IMR-90 (cell line): ENCODE measurements at regions not wholly inside any gene's neighbourhood (a gene's known extent, or its start where the extent isn't known, plus 50 kb on each side); places are given as distances from the start of the nearest gene placed in this dataset.

Experiments
- ATAC-seq: fragments of 200-7000 bp; cut with Tn5 transposase; 2 replicates; pipeline ENCODE4 v1.9.1; 2020; ENCODE audit warnings: low read depth, mild to moderate bottlenecking, moderate library complexity
- BruUV-seq: library from RNA; stranded (reverse); fragments of 400-500 nt; replicated peaks from 2 replicates; lab custom pipeline; 2021; lab: Mats Ljungman, UMichigan
- CTCF ChIA-PET: fragments of 300-600 bp; formaldehyde crosslinking; extraction: SDS; loops from one replicate; lab custom pipeline; 2021; ENCODE audit warnings: antibody characterized with exemption; lab: Yijun Ruan, JAX
- POLR2A ChIA-PET: fragments of 300-600 bp; sonication (Branson Sonifier 250); formaldehyde crosslinking; loops from one replicate; lab custom pipeline; 2022; ENCODE audit warnings: antibody characterized with exemption; ENCODE audit not compliant: unreplicated experiment; lab: Charles Lee
- DNase-seq: peaks from one replicate; pipeline ENCODE4 v3.0.0; 2013
- H2AFZ ChIP-seq: replicated peaks from 2 replicates; pipeline ENCODE3; 2013; ENCODE audit warnings: low read length, mild to moderate bottlenecking; ENCODE audit not compliant: poor library complexity
- H2AK5ac ChIP-seq: 2 replicates; pipeline ENCODE4 v1.6.1; 2013; ENCODE audit warnings: low read depth, low read length, inconsistent platforms
- H2AK9ac ChIP-seq: replicated peaks from 2 replicates; pipeline ENCODE3; 2013; ENCODE audit warnings: mild to moderate bottlenecking, low read depth, low read length, moderate library complexity; ENCODE audit not compliant: poor library complexity
- H2BK120ac ChIP-seq: 2 replicates; pipeline ENCODE4 v1.6.1; 2013; ENCODE audit warnings: low read depth, low read length, inconsistent platforms
- H2BK15ac ChIP-seq: 3 replicates; pipeline ENCODE4 v1.6.1; 2013; ENCODE audit warnings: low read depth, low read length, inconsistent platforms
- H2BK20ac ChIP-seq: 2 replicates; pipeline ENCODE4 v1.6.1; 2013; ENCODE audit warnings: low read depth, mild to moderate bottlenecking, inconsistent platforms, low read length, moderate library complexity
- H2BK5ac ChIP-seq: 2 replicates; pipeline ENCODE4 v1.6.1; 2013; ENCODE audit warnings: mild to moderate bottlenecking, low read depth, low read length, inconsistent platforms; ENCODE audit not compliant: poor library complexity, severe bottlenecking
- H3K14ac ChIP-seq: replicated peaks from 2 replicates; pipeline ENCODE4 v1.6.1; 2013; ENCODE audit warnings: low read depth, low read length, inconsistent platforms
- H3K18ac ChIP-seq: 2 replicates; pipeline ENCODE4 v1.6.1; 2013; ENCODE audit warnings: low read depth, low read length, control low read depth
- H3K23ac ChIP-seq: 2 replicates; pipeline ENCODE4 v1.6.1; 2013; ENCODE audit warnings: low read depth, low read length, inconsistent platforms
- H3K27ac ChIP-seq: 2 replicates; pipeline ENCODE4 v1.5.1; 2013; ENCODE audit warnings: mild to moderate bottlenecking, control low read depth, low read length; ENCODE audit not compliant: insufficient read depth
- H3K27me3 ChIP-seq: 2 replicates; pipeline ENCODE4 v1.6.1; 2013; ENCODE audit warnings: low read length; ENCODE audit not compliant: control insufficient read depth, insufficient read depth
- H3K36me3 ChIP-seq: 2 replicates; pipeline ENCODE4 v1.6.1; 2013; ENCODE audit warnings: low read length, mixed read lengths; ENCODE audit not compliant: control insufficient read depth, insufficient read depth
- H3K4ac ChIP-seq: 2 replicates; pipeline ENCODE4 v1.6.1; 2013; ENCODE audit warnings: low read depth, low read length, inconsistent platforms
- H3K4me1 ChIP-seq: 2 replicates; pipeline ENCODE4 v1.6.1; 2013; ENCODE audit warnings: low read length, mixed read lengths; ENCODE audit not compliant: control insufficient read depth, insufficient read depth
- H3K4me2 ChIP-seq: 2 replicates; pipeline ENCODE4 v1.6.1; 2013; ENCODE audit warnings: low read depth, mild to moderate bottlenecking, control low read depth, low read length, moderate library complexity
- H3K4me3 ChIP-seq: 2 replicates; pipeline ENCODE4 v1.5.1; 2013; ENCODE audit warnings: low read depth, mild to moderate bottlenecking, control low read depth, low read length, moderate library complexity; ENCODE audit not compliant: insufficient read depth
- H3K56ac ChIP-seq: 2 replicates; pipeline ENCODE4 v1.6.1; 2013; ENCODE audit warnings: low read length, inconsistent platforms; ENCODE audit not compliant: insufficient read depth; ENCODE audit errors: extremely low read depth
- H3K79me1 ChIP-seq, 2 experiments: 2 replicates each; pipeline ENCODE4 v1.6.1; 2013; ENCODE audit warnings: low read length in 2 of 2, inconsistent platforms in 1 of 2, low read depth in 1 of 2
- H3K9ac ChIP-seq: 2 replicates; pipeline ENCODE4 v1.6.1; 2013; ENCODE audit warnings: low read depth, low read length, control low read depth
- H3K9me1 ChIP-seq: 2 replicates; pipeline ENCODE4 v1.6.1; 2013; ENCODE audit warnings: low read length, inconsistent platforms; ENCODE audit not compliant: insufficient read depth
- H3K9me3 ChIP-seq: 2 replicates; pipeline ENCODE4 v1.6.1; 2013; ENCODE audit warnings: low read length; ENCODE audit not compliant: control insufficient read depth, insufficient read depth
- H4K20me1 ChIP-seq: 2 replicates; pipeline ENCODE4 v1.6.1; 2013; ENCODE audit warnings: low read length, inconsistent platforms; ENCODE audit not compliant: insufficient read depth
- H4K5ac ChIP-seq: 2 replicates; pipeline ENCODE4 v1.6.1; 2013; ENCODE audit warnings: mild to moderate bottlenecking, low read depth, low read length, control low read depth
- H4K8ac ChIP-seq, 2 experiments: 2 replicates each; pipeline ENCODE4 v1.6.1; 2013; ENCODE audit warnings: low read depth in 2 of 2, low read length in 2 of 2, control low read depth in 1 of 2, inconsistent platforms in 1 of 2
- H4K91ac ChIP-seq: 2 replicates; pipeline ENCODE4 v1.6.1; 2013; ENCODE audit warnings: low read depth, low read length, inconsistent platforms; ENCODE audit not compliant: insufficient read depth
- CHD1 ChIP-seq: IDR thresholded peaks from 2 replicates; pipeline ENCODE4 v1.6.1; 2012; ENCODE audit warnings: low read depth, low read length, improper control_type of control experiment
- MXI1 ChIP-seq: IDR thresholded peaks from 2 replicates; pipeline ENCODE4 v1.6.1; 2012; ENCODE audit warnings: low read depth, mild to moderate bottlenecking, low read length, moderate library complexity, borderline replicate concordance
- NFE2L2 ChIP-seq: fragments of 150-350 bp; IDR thresholded peaks from 2 replicates; pipeline ENCODE4 v1.6.1; 2016; ENCODE audit warnings: low read depth, mild to moderate bottlenecking, low read length
- POLR2A ChIP-seq: IDR thresholded peaks from 2 replicates; pipeline ENCODE4 v1.6.1; 2012; ENCODE audit warnings: mild to moderate bottlenecking, low read depth, low read length
- RCOR1 ChIP-seq: IDR thresholded peaks from 2 replicates; pipeline ENCODE4 v1.6.1; 2012; ENCODE audit warnings: mild to moderate bottlenecking, low read length, improper control_type of control experiment; ENCODE audit not compliant: insufficient replicate concordance
- RFX5 ChIP-seq: IDR thresholded peaks from 2 replicates; pipeline ENCODE4 v1.8.0; 2012; ENCODE audit warnings: low read depth, mild to moderate bottlenecking, low read length, moderate library complexity
- SMC3 ChIP-seq: fragments of 150-350 bp; IDR thresholded peaks from 2 replicates; pipeline ENCODE4 v1.6.1; 2016; ENCODE audit warnings: low read depth, mild to moderate bottlenecking, antibody characterized with exemption, low read length, moderate library complexity
- dilution Hi-C: fragments of 300-500 bp; cut with HindIII; formaldehyde crosslinking; loops from one replicate; pipeline ENCODE4 v1.14.3; 2018; ENCODE audit warnings: low sequenced_read_pairs; ENCODE audit not compliant: unreplicated experiment
- in situ Hi-C: fragments of 300-500 bp; cut with MboI; formaldehyde crosslinking; loops from 3 replicates; pipeline ENCODE4 v1.14.3; 2019; ENCODE audit warnings: low sequenced_read_pairs, inconsistent platforms, mixed read lengths
- intact Hi-C: fragments of 100-400 bp; cut with micrococcal nuclease; formaldehyde crosslinking; loops from 2 replicates; pipeline ENCODE4 v1.10.0; 2022
- TF ChIP-seq, protein P1 (sequence below): conservative IDR thresholded peaks from 2 replicates; pipeline ENCODE4 v1.5.1; 2012; ENCODE audit warnings: mild to moderate bottlenecking, low read depth, low read length, improper control_type of control experiment

DNA sequence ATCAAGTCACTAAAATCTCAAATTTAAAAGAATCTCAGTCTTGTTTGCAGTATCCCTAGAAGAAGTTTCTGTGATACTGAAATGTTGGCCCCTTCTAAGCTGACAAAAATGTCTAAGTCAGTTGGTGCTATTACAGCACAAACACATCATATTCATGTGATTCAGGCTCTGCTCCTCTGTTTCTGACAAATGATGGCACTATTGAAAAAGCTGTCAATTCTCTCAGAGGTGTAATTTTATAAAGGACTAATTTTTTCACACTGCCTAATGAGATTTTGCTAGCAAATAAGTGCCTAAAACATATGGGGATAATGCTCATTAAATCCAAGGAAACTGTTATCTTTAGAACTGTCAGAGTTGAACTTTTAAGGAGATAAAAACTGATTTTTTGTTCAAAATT lies 445.9 kb downstream of the DSC3 start:
- no peak for DNase-seq
- Histone ChIP-seq H3K4me3 (no peak overlapping the region), H3K9me1 (no peaks in the 10 kb centered on the region), H3K79me1 (no peaks in the 10 kb centered on the region), H3K4ac (no peak overlapping the region), H3K27ac (no peak overlapping the region), H3K56ac (no peak overlapping the region), H4K91ac (no peak overlapping the region), H3K9ac (no peak overlapping the region), H2BK5ac (no peak overlapping the region), H3K9me3 (peaks cover 12% of the 10 kb centered on the region), H2AK5ac (no peak overlapping the region), H4K8ac (no peak overlapping the region), H3K4me2 (no peak overlapping the region), H4K5ac (no peak overlapping the region), H3K27me3 (no peaks in the 10 kb centered on the region), H2AK9ac (no peak overlapping the region), H3K18ac (no peak overlapping the region), H3K4me1 (no peaks in the 10 kb centered on the region), H3K36me3 (no peaks in the 10 kb centered on the region), H2AFZ (no peak overlapping the region), H2BK20ac (no peak overlapping the region), H4K20me1 (no peaks in the 10 kb centered on the region), H3K23ac (no peak overlapping the region), H2BK15ac (no peak overlapping the region), H2BK120ac (no peak overlapping the region), H3K14ac (no peak overlapping the region)
- no TSS peak for BruUV-seq
- dilution Hi-C loops (no loop called here), in situ Hi-C loops (no loop called here), intact Hi-C loops (no loop called here)
- ChIA-PET POLR2A (no interaction called here), CTCF (no interaction called here)
- TF ChIP-seq NFE2L2 (no peak), SMC3 (no peak), MXI1 (no peak), RFX5 (no peak), RCOR1 (no peak), POLR2A (no peak), CHD1 (no peak)
- TF ChIP-seq, protein P1, sequence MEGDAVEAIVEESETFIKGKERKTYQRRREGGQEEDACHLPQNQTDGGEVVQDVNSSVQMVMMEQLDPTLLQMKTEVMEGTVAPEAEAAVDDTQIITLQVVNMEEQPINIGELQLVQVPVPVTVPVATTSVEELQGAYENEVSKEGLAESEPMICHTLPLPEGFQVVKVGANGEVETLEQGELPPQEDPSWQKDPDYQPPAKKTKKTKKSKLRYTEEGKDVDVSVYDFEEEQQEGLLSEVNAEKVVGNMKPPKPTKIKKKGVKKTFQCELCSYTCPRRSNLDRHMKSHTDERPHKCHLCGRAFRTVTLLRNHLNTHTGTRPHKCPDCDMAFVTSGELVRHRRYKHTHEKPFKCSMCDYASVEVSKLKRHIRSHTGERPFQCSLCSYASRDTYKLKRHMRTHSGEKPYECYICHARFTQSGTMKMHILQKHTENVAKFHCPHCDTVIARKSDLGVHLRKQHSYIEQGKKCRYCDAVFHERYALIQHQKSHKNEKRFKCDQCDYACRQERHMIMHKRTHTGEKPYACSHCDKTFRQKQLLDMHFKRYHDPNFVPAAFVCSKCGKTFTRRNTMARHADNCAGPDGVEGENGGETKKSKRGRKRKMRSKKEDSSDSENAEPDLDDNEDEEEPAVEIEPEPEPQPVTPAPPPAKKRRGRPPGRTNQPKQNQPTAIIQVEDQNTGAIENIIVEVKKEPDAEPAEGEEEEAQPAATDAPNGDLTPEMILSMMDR: no peak
- ATAC-seq: no peak
